HUES48 (cell line): ENCODE measurements at regions not wholly inside any gene's neighbourhood (a gene's known extent, or its start where the extent isn't known, plus 50 kb on each side); places are given as distances from the start of the nearest gene placed in this dataset.

Experiments
- H3K27ac ChIP-seq: one replicate; pipeline ENCODE4 v1.7.0; 2013; ENCODE audit warnings: low read depth, low read length, inconsistent platforms
- H3K27me3 ChIP-seq: 2 replicates; pipeline ENCODE4 v1.6.1; 2013; ENCODE audit warnings: mild to moderate bottlenecking, low read length; ENCODE audit not compliant: control insufficient read depth, insufficient read depth
- H3K36me3 ChIP-seq: 2 replicates; pipeline ENCODE4 v1.6.1; 2013; ENCODE audit warnings: low read length; ENCODE audit not compliant: control insufficient read depth, insufficient read depth
- H3K4me1 ChIP-seq: 2 replicates; pipeline ENCODE4 v1.6.1; 2013; ENCODE audit warnings: mild to moderate bottlenecking, low read length; ENCODE audit not compliant: control insufficient read depth, insufficient read depth
- H3K4me3 ChIP-seq: 2 replicates; pipeline ENCODE4 v1.5.1; 2013; ENCODE audit warnings: mild to moderate bottlenecking, low read depth, low read length
- H3K9ac ChIP-seq: 2 replicates; pipeline ENCODE4 v1.6.1; 2013; ENCODE audit warnings: mild to moderate bottlenecking, low read depth, low read length, moderate library complexity
- H3K9me3 ChIP-seq: 2 replicates; pipeline ENCODE4 v1.6.1; 2013; ENCODE audit warnings: low read length; ENCODE audit not compliant: control insufficient read depth, insufficient read depth

- no peaks in the 10 kb centered on the region for H3K36me3 ChIP-seq
- H3K4me1 ChIP-seq: peaks cover 5% of the 10 kb centered on the region; the same call in 1 of the 2 replicates
Measured at GRCh38 chr5:6194906-6195612, 183.3 kb downstream of the MED10 start.

GRCh38 chr5:6194261-6194875 lies 184.0 kb downstream of the MED10 start:
- H3K4me3 ChIP-seq: no peak overlapping the region
- H3K9ac ChIP-seq: no peak overlapping the region
- H3K27ac ChIP-seq: no peak overlapping the region
- peaks cover 5% of the 10 kb centered on the region; the same call in 1 of the 2 replicates for H3K4me1 ChIP-seq
- no peaks in the 10 kb centered on the region for H3K9me3 ChIP-seq
- H3K36me3 ChIP-seq: no peaks in the 10 kb centered on the region
- no peaks in the 10 kb centered on the region for H3K27me3 ChIP-seq

More at GRCh38 chr5:6194906-6195612, 183.3 kb downstream of the MED10 start:
- Histone ChIP-seq H3K27ac (no peak overlapping the region), H3K9ac (no peak overlapping the region), H3K27me3 (no peaks in the 10 kb centered on the region), H3K9me3 (no peaks in the 10 kb centered on the region), H3K4me3 (no peak overlapping the region)

GRCh38 chr5:6193310-6193709 lies 185.0 kb downstream of the MED10 start:
- H3K27ac ChIP-seq: no peak overlapping the region

GRCh38 chr5:6190838-6191237 lies 187.5 kb downstream of the MED10 start:
- Histone ChIP-seq H3K4me1 (peaks cover 5% of the 10 kb centered on the region; the same call in 1 of the 2 replicates), H3K36me3 (no peaks in the 10 kb centered on the region), H3K9me3 (no peaks in the 10 kb centered on the region), H3K27me3 (no peaks in the 10 kb centered on the region), H3K27ac (no peak overlapping the region), H3K4me3 (no peak overlapping the region), H3K9ac (no peak overlapping the region)

More at GRCh38 chr5:6193310-6193709, 185.0 kb downstream of the MED10 start:
- Histone ChIP-seq H3K4me3 (no peak overlapping the region), H3K9me3 (no peaks in the 10 kb centered on the region), H3K27me3 (no peaks in the 10 kb centered on the region), H3K9ac (no peak overlapping the region), H3K36me3 (no peaks in the 10 kb centered on the region), H3K4me1 (peaks cover 5% of the 10 kb centered on the region; the same call in 1 of the 2 replicates)

GRCh38 chr5:6188976-6189375 lies 189.4 kb downstream of the MED10 start:
- Histone ChIP-seq H3K9ac (no peak overlapping the region), H3K4me1 (no peaks in the 10 kb centered on the region), H3K27ac (no peak overlapping the region)

GRCh38 chr5:6188344-6188743 lies 190.0 kb downstream of the MED10 start:
- Histone ChIP-seq H3K4me1 (no peaks in the 10 kb centered on the region), H3K27me3 (no peaks in the 10 kb centered on the region), H3K9me3 (no peaks in the 10 kb centered on the region), H3K27ac (no peak overlapping the region), H3K36me3 (no peaks in the 10 kb centered on the region), H3K9ac (no peak overlapping the region), H3K4me3 (no peak overlapping the region)

More at GRCh38 chr5:6188976-6189375, 189.4 kb downstream of the MED10 start:
- no peaks in the 10 kb centered on the region for H3K36me3 ChIP-seq
- no peaks in the 10 kb centered on the region for H3K27me3 ChIP-seq
- H3K9me3 ChIP-seq: no peaks in the 10 kb centered on the region
- H3K4me3 ChIP-seq: no peak overlapping the region

GRCh38 chr5:6187501-6187900 lies 190.8 kb downstream of the MED10 start:
- H3K4me3 ChIP-seq: no peak overlapping the region
- H3K27ac ChIP-seq: no peak overlapping the region
- H3K4me1 ChIP-seq: no peaks in the 10 kb centered on the region
- H3K27me3 ChIP-seq: no peaks in the 10 kb centered on the region
- H3K36me3 ChIP-seq: no peaks in the 10 kb centered on the region
- H3K9ac ChIP-seq: no peak overlapping the region
- no peaks in the 10 kb centered on the region for H3K9me3 ChIP-seq

- H3K9me3 ChIP-seq: no peaks in the 10 kb centered on the region
- H3K27me3 ChIP-seq: no peaks in the 10 kb centered on the region
- no peak overlapping the region for H3K27ac ChIP-seq
- no peaks in the 10 kb centered on the region for H3K36me3 ChIP-seq
- H3K9ac ChIP-seq: no peak overlapping the region
- no peaks in the 10 kb centered on the region for H3K4me1 ChIP-seq
- no peak overlapping the region for H3K4me3 ChIP-seq
Measured at GRCh38 chr5:6185574-6185973, 192.8 kb downstream of the MED10 start.

GRCh38 chr5:6184481-6184880 lies 193.9 kb downstream of the MED10 start:
- Histone ChIP-seq H3K27me3 (no peaks in the 10 kb centered on the region), H3K27ac (no peak overlapping the region), H3K36me3 (no peaks in the 10 kb centered on the region), H3K4me3 (no peak overlapping the region), H3K4me1 (no peaks in the 10 kb centered on the region), H3K9ac (no peak overlapping the region), H3K9me3 (no peaks in the 10 kb centered on the region)

- no peaks in the 10 kb centered on the region for H3K27me3 ChIP-seq
- no peaks in the 10 kb centered on the region for H3K4me1 ChIP-seq
- no peaks in the 10 kb centered on the region for H3K36me3 ChIP-seq
- H3K27ac ChIP-seq: no peak overlapping the region
- H3K9ac ChIP-seq: no peak overlapping the region
- no peaks in the 10 kb centered on the region for H3K9me3 ChIP-seq
- H3K4me3 ChIP-seq: no peak overlapping the region
Measured at GRCh38 chr5:6183391-6184390, 194.7 kb downstream of the MED10 start.
